Fibroblast of mammary gland (primary cell): ENCODE measurements at regions not wholly inside any gene's neighbourhood (a gene's known extent, or its start where the extent isn't known, plus 50 kb on each side); places are given as distances from the start of the nearest gene placed in this dataset.

ENCODE experiments used
- DNase-seq: peaks from one replicate; pipeline ENCODE4 v3.0.0-alpha.2; 2010; ENCODE audit warnings: low read depth
- H3K4me3 ChIP-seq: 2 replicates; pipeline ENCODE4 v1.5.1; 2011; ENCODE audit warnings: low read depth, mild to moderate bottlenecking, low read length, moderate library complexity; ENCODE audit not compliant: control insufficient read depth
- TF ChIP-seq, protein P1 (sequence below): conservative IDR thresholded peaks from 2 replicates; pipeline ENCODE4 v1.5.1; 2011; ENCODE audit warnings: low read depth, low read length, inconsistent platforms; ENCODE audit not compliant: control insufficient read depth, insufficient read depth

GRCh38 chr9:89778100-89779090 is 173.6 kb downstream of the GADD45G start:
- TF ChIP-seq, protein P1, sequence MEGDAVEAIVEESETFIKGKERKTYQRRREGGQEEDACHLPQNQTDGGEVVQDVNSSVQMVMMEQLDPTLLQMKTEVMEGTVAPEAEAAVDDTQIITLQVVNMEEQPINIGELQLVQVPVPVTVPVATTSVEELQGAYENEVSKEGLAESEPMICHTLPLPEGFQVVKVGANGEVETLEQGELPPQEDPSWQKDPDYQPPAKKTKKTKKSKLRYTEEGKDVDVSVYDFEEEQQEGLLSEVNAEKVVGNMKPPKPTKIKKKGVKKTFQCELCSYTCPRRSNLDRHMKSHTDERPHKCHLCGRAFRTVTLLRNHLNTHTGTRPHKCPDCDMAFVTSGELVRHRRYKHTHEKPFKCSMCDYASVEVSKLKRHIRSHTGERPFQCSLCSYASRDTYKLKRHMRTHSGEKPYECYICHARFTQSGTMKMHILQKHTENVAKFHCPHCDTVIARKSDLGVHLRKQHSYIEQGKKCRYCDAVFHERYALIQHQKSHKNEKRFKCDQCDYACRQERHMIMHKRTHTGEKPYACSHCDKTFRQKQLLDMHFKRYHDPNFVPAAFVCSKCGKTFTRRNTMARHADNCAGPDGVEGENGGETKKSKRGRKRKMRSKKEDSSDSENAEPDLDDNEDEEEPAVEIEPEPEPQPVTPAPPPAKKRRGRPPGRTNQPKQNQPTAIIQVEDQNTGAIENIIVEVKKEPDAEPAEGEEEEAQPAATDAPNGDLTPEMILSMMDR = no peak
- H3K4me3 ChIP-seq = no peak overlapping the region
- peak; percentile 17 for DNase-seq

DNA sequence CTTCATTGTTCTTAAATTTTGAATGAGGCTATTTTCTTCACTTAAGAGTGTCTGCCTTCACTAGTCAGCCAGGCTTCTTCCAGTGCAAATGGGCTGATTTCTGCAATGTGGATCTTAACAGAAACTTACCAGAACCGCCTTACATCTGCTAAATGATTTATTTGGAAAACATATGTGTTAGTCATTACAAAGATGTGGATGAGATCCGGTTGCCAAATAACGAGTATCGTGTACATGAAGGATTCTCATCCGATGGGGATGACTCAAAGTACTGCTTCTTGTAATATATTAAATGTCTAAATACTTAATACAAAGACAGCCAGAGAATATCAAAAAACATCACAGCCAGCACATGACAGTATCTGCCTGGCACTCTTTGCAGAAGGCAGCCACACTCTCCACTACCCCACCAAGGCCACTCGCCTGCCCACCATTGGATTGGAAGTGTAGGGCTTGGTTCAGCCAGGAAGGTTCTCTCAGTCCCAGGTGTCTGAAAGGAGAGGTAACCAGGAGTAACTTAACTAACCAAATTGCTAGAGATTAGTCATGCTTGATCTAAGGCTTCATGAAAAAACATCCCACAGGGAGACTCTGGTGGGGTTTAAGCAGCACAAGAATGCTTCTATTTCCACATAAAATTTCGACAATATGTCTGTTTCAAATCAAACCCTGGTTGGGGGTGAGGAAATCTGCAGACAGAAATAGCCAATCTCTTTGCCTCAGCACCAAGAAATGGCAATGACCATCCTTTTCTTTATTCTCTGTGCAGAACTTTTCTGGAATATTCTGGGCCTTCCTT is 174.8 kb downstream of the GADD45G start:
- no peak overlapping the region for H3K4me3 ChIP-seq
- TF ChIP-seq, protein P1 = no peak
- DNase-seq = peak; percentile 73

DNA sequence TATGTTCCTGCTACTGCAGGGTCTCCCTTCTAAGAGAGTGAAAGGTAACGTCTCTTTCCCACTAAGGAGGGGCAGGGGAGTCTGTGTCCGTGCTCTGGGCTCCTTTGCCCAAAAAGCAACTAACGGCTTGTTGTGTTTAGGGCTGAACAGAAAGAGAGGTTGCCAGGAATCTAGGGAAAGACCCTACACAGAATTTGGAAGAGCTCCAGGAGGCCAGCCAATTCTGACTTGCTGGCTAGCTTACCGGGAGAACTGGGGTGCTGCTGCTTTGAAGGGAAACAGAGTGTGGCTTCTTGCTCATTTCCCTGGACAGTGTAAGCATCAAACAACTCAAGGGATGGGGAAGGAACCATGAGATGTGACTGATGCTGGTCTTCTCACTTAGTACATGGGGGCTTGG is 176.1 kb downstream of the GADD45G start:
- TF ChIP-seq, protein P1 = no peak
- no peak for DNase-seq
- no peak overlapping the region for H3K4me3 ChIP-seq

DNA sequence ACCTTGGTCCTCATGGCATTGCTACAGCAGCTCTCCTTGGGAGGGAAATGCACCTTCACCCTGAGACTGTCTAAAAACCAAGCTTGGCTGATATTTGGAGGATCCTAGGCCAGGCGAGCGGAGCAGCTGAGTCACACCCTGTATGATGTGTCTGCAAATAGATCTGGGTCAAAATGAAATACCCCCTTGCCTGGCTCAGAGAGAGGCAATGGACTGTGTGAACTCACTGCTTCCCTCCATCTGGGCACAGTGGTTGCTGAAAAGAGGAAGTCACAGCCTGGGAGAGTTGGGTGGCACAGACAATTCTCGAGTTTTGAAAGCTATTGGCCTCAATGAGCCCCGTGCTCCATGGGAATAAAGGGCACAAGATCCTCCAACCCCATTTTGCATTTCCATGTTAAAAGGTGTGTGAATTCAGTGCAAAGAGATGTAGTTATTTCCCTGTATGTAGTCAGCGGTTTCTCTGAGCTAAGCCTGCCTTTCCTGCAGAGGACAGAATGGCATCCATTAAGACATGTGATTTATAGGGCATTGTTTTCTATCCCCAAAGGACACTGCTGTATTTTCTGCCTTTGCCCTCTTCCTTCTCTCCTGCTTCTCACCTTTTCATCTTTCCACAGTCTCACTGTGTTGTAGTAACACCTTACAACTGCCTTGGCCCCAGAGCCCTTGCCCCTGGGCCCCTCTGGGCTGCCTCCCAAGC is 177.2 kb downstream of the GADD45G start:
- H3K4me3 ChIP-seq = no peak overlapping the region
- DNase-seq = peak; percentile 26
- TF ChIP-seq, protein P1 = no peak

GRCh38 chr9:89786655-89787054 is 181.8 kb downstream of the GADD45G start:
- TF ChIP-seq, protein P1 = no peak
- no peak for DNase-seq
- no peak overlapping the region for H3K4me3 ChIP-seq

DNA sequence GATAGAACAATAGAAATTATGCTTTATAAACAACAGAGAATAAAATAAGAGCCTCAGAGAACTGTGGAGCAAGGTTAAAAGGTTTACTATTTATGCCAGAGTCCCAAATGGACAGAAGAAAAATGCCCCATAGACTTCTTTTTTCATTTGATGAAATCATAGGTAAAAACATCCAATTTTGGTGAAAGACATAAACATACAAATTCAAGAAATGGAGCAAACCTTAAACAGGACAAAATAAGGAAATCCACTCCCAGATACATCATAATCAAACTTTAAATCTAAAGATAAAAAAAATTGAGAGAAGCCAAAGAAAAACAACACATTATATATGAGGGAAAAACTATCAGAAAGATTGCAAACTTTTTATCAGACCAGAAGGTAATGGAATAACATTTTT is 182.8 kb downstream of the GADD45G start:
- no peak overlapping the region for H3K4me3 ChIP-seq
- no peak for DNase-seq
- TF ChIP-seq, protein P1 = no peak
